Gastroesophageal sphincter (tissue), 4 donors: ENCODE measurements at regions not wholly inside any gene's neighbourhood (a gene's known extent, or its start where the extent isn't known, plus 50 kb on each side); places are given as distances from the start of the nearest gene placed in this dataset.

Experiments
- ATAC-seq: fragments of 150-250 bp; one replicate; pipeline ENCODE4 v1.9.1; 2016; ENCODE audit warnings: mild to moderate bottlenecking, moderate library complexity
- H3K27ac ChIP-seq, 4 donors: fragments of 200-600 bp; sonication (generic) in 3 of 4; 1 replicate in 3 of 4; 2 replicates in 1 of 4; pipeline ENCODE4 v1.5.1; 2016 to 2019
- H3K27me3 ChIP-seq: fragments of 200-600 bp; sonication (generic); one replicate; pipeline ENCODE4 v1.5.1; 2019
- H3K36me3 ChIP-seq, 2 donors: fragments of 200-600 bp; sonication (generic); one replicate each; pipeline ENCODE4 v1.5.1; 2019; ENCODE audit warnings: control low read depth in 1 of 2
- H3K4me1 ChIP-seq, 3 donors: fragments of 200-600 bp; sonication (generic); 1 replicate in 2 of 3; 2 replicates in 1 of 3; pipeline ENCODE4 v1.5.1; 2016 to 2019; ENCODE audit warnings: control low read depth in 2 of 3
- H3K4me3 ChIP-seq, 2 donors: fragments of 200-600 bp; sonication (generic); one replicate each; pipeline ENCODE4 v1.5.1; 2019; ENCODE audit warnings: mild to moderate bottlenecking in 1 of 2, moderate library complexity in 1 of 2
- H3K9me3 ChIP-seq, 3 donors: fragments of 200-600 bp; sonication (generic); one replicate each; pipeline ENCODE4 v1.5.1; 2017 to 2019; ENCODE audit warnings: control low read depth in 2 of 3
- CTCF ChIP-seq, 4 experiments: fragments of 200-600 bp in 2 of 4; fragments of 450-650 bp in 2 of 4; sonication (generic) in 1 of 4; IDR thresholded peaks; one replicate each; pipeline ENCODE4 v1.5.1; 2017 to 2019; ENCODE audit warnings: antibody characterized with exemption in 4 of 4, mild to moderate bottlenecking in 2 of 4, moderate library complexity in 2 of 4
- EP300 ChIP-seq: sonication (generic); formaldehyde crosslinking; IDR thresholded peaks from one replicate; pipeline ENCODE4 v1.6.1; 2017; ENCODE audit warnings: antibody characterized with exemption, mild to moderate bottlenecking
- POLR2A ChIP-seq, 2 donors: fragments of 450-650 bp; IDR thresholded peaks; one replicate each; pipeline ENCODE4 v1.6.1; 2017; ENCODE audit warnings: antibody characterized with exemption in 2 of 2, mild to moderate bottlenecking in 2 of 2, moderate library complexity in 1 of 2
- POLR2AphosphoS5 ChIP-seq: sonication (generic); formaldehyde crosslinking; IDR thresholded peaks from one replicate; pipeline ENCODE4 v1.6.1; 2017; ENCODE audit warnings: antibody characterized with exemption
- WGBS, 2 donors: methylation state at CpG; one replicate each; pipeline ENCODE4 v1.1.5; 2018; ENCODE audit warnings: low coverage in 1 of 2; 5-methylcytosine and 5-hydroxymethylcytosine counted together
- small RNA-seq, 4 donors: library from RNA; depleted of rRNA; stranded (forward); fragments of <200 nt; gene quantifications; one replicate each; pipeline ENCODE3, GENCODE V24; 2016

- H3K4me1 ChIP-seq, result no peaks in the 10 kb centered on the region
- H3K4me3 ChIP-seq, result no peak overlapping the region
- H3K27ac ChIP-seq, result no peak overlapping the region
- TF ChIP-seq POLR2AphosphoS5 (no peak), POLR2A (IDR thresholded peaks at IDR 0.05) (no peak)
- no peaks in the 10 kb centered on the region for H3K36me3 ChIP-seq
- WGBS, 2 donors, result 90 to 96% methylated on average over 4 of the region's 4 CpGs
- no peak for ATAC-seq
- H3K9me3 ChIP-seq, result no peaks in the 10 kb centered on the region
- H3K27me3 ChIP-seq, result no peaks in the 10 kb centered on the region
Measured at GRCh38 chr2:180062178-180062577, 55.1 kb upstream of the CWC22 start.

GRCh38 chr2:180061546-180061945 lies 54.4 kb upstream of the CWC22 start:
- Histone ChIP-seq H3K9me3 (no peaks in the 10 kb centered on the region), H3K27me3 (no peaks in the 10 kb centered on the region), H3K4me1 (no peaks in the 10 kb centered on the region), H3K4me3 (no peak overlapping the region), H3K36me3 (no peaks in the 10 kb centered on the region), H3K27ac (no peak overlapping the region)
- TF ChIP-seq CTCF (IDR thresholded peaks at IDR 0.05) (no peak), POLR2A (IDR thresholded peaks at IDR 0.05) (no peak), EP300 (no peak), POLR2AphosphoS5 (no peak)
- ATAC-seq, result no peak
- 75% methylated on average over 3 of the region's 3 CpGs; no CpG with 5 or more reads in 1 of the 2 donors for WGBS, 2 donors

GRCh38 chr2:180061085-180061484 lies 54.0 kb upstream of the CWC22 start:
- Histone ChIP-seq H3K4me1 (no peaks in the 10 kb centered on the region), H3K4me3 (no peak overlapping the region), H3K27me3 (no peaks in the 10 kb centered on the region), H3K9me3 (no peaks in the 10 kb centered on the region), H3K27ac (no peak overlapping the region), H3K36me3 (no peaks in the 10 kb centered on the region)
- no peak for ATAC-seq
- 67 to 88% methylated on average over 3 to 5 of the region's 11 CpGs for WGBS, 2 donors
- TF ChIP-seq EP300 (no peak), POLR2AphosphoS5 (no peak), POLR2A (IDR thresholded peaks at IDR 0.05) (no peak), CTCF (IDR thresholded peaks at IDR 0.05) (no peak)

- WGBS, 2 donors, result 60 to 83% methylated on average over 2 to 4 of the region's 4 CpGs
Measured at GRCh38 chr2:180058993-180059392, 51.9 kb upstream of the CWC22 start.

GRCh38 chr2:180057706-180058412 lies 50.8 kb upstream of the CWC22 start:
- WGBS, 2 donors, result 67 to 78% methylated on average over 7 to 10 of the region's 10 CpGs
- no peak for ATAC-seq
- Histone ChIP-seq H3K27ac (no peak overlapping the region), H3K36me3 (no peaks in the 10 kb centered on the region), H3K9me3 (no peaks in the 10 kb centered on the region), H3K4me1 (no peaks in the 10 kb centered on the region), H3K4me3 (no peak overlapping the region), H3K27me3 (no peaks in the 10 kb centered on the region)
- no peak for TF ChIP-seq CTCF (IDR thresholded peaks at IDR 0.05)
- no peak for TF ChIP-seq POLR2A (IDR thresholded peaks at IDR 0.05)
- TF ChIP-seq POLR2AphosphoS5, result no peak
- TF ChIP-seq EP300, result no peak

More at GRCh38 chr2:180058993-180059392, 51.9 kb upstream of the CWC22 start:
- Histone ChIP-seq H3K27ac (no peak overlapping the region), H3K4me1 (no peaks in the 10 kb centered on the region), H3K9me3 (no peaks in the 10 kb centered on the region), H3K4me3 (no peak overlapping the region), H3K27me3 (no peaks in the 10 kb centered on the region), H3K36me3 (no peaks in the 10 kb centered on the region)
- no peak for ATAC-seq
- no peak for TF ChIP-seq EP300

Small RNAs in the stretch of these regions (small RNA-seq; reads per million reads assigned to genes)
- 0 reads per million in 4 donors for gene AC012669.1
